HG03469 (cell line): ENCODE measurements at regions not wholly inside any gene's neighbourhood (a gene's known extent, or its start where the extent isn't known, plus 50 kb on each side); places are given as distances from the start of the nearest gene placed in this dataset.

Experiments
- ATAC-seq: cut with Tn5 transposase; IDR thresholded peaks from one replicate; pipeline ENCODE4 v1.9.1; 2021; ENCODE audit warnings: mild to moderate bottlenecking, moderate library complexity, moderate number of reproducible peaks; ENCODE audit not compliant: unreplicated experiment

DNA sequence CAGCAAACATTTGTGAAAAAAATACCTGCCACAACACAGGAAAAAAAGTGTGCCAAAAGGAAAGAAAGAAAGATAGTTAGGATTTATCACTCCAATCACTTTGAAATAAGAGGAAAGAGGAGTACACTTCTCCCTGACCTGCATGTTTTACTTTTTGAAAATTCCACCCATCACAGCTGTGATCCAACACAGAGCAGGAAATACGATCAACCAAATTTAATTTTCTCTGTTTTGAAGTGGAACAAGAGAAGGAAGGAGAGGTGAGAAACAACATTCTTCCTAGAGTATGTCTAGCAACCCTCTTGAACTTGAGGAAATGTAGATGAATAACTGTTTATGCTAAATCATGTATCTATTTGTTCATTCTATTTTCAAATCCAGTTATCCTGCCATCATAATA, 284.7 kb upstream of the SYT1 start:
- ATAC-seq: no peak

DNA sequence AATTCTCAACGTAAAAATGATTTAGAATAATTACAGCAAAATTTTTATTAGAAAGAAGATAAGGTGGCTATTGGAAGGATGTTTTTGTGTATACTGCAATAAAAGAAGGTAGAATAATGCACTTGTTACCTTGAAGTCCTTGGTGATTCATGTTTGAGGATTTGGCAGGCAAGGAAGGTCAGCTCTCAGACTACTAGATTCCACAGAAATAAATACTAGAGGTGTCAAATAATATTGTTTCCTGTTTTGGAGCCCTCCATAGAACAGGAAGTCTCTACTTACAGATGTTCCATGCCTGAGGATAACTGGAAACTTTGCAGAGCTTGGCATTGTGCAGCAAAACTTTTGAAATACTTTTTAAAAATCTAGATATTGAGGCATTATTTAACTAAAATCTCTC, 284.3 kb upstream of the SYT1 start:
- no peak for ATAC-seq

DNA sequence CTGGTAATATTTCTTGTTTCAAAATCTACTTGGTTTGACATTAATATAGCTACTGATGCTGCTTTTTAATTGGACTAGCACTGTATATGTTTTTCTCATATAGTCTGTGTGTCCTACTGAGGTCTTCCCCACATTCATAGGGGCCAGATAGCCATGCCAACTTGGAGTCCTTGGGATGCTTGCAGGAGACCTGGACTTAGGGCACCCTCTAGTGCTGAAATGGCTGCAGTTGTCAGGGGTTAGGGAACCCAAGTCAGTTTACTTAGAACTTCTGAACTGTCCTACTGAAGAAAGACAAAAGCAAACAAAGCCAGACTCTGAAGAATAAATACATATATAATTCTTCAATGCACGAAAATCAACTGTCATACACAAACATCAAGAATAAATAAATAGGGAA, 279.9 kb upstream of the SYT1 start:
- no peak for ATAC-seq

DNA sequence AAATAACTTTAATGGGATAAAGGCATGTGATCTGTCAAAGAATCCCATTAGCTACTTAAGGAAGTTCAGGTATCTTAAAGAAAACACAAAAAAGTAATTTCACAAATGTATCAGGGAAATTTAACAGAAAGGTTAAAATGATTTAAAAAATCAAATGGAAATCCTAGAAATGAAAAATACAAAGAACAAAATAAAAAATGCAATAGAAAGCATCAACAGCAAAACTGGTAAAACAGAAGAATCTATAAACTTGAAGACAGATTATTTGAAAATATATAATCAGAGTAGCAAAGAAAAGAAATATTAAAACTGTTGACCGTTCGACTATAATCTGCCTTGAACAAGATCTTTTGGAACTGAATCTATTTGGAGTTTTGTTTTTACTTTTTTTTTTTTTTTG, 279.4 kb upstream of the SYT1 start:
- no peak for ATAC-seq

DNA sequence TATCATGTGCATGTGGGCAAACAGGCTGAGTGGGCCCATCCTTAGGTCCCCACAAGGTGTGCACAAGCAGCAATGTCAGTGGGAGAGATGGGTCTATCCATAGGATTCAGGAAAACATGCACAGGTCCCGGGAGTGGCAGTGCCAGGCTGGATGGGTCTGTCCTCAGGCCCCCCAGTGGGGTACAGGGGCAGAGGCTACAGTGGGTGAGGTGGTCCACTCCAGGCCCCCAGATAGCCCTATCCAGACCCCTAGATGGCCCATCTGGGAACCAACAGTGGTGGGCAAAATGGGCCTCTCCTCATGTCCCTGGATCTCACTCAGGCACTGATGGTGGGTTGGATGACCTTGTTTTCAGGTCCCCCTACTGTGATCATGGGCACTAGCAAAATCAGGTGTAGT, 277.8 kb upstream of the SYT1 start:
- no peak for ATAC-seq

DNA sequence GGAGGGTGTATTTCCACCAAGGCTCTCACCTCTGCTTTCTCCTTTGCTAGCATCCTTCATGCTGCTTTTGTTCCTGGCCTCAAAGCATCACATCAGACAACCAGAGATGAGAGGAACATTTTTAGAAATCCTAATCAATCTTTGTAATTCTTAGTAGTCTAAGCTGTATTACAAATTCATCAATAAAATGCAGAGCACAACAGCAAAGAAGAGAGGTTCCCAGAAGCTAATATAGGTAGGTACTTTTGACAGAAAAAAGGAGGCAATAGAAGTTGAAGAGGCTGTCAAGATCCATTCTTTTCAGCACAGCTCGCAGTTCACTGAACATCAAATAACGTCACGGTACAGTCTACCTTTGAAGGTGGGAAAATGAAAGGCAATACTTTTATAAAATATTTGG, 265.2 kb upstream of the SYT1 start:
- ATAC-seq: no peak

DNA sequence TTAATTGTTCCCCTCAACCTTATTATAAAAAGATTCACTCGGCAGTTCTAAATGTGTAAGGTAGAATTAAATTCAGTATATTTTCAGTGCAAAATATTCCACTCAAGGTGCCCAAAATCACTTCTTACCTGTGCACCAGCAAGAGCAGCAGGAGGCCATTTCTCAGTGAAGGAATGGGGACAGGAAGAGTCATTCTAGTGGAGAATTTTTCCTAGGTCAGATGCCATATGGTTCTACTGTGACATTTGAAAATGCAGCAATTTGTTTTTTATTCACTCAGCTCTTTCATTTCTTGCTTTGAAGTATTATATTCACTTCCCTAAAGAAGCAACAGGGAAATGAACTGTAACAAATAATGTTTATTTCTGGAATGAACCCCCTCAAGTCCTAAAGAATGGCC, 264.0 kb upstream of the SYT1 start:
- ATAC-seq: no peak

DNA sequence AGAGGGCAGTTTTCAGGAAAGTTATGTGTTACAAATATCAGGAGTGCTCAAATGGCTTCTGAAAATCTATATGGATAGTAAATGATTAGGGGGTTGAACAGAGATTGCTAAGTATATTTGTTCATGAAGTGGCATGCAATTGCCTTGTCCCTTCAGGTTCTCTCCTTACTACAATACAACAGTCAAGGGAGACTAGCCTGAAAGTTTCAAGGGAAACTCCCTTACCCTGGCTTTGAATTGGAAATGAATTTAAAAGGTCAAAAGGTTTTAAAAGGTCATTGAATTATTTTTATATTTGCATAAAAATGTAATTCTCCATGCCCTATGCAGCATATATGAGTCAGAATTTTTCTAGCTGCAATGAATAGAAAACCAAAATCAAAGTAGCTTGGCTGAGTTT, 253.1 kb upstream of the SYT1 start:
- no peak for ATAC-seq

DNA sequence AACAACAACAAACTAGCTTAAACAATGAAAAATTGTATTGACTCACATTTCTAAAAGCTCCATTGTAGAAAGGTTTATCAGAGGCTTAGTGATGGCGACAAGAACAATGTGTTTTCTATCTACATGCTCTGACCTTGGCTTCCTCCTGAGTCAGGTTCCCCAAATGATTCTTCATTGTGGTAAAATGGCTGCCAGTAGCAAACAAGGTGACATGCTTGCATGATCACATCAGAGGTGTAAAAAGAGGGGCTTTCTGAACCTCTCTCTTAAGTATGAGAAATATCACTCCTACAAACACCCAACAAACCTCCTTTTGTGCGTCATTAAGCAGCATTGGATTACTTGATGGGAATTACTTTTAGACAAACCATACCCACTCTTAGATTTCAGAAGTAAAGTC, 252.4 kb upstream of the SYT1 start:
- ATAC-seq: no peak

DNA sequence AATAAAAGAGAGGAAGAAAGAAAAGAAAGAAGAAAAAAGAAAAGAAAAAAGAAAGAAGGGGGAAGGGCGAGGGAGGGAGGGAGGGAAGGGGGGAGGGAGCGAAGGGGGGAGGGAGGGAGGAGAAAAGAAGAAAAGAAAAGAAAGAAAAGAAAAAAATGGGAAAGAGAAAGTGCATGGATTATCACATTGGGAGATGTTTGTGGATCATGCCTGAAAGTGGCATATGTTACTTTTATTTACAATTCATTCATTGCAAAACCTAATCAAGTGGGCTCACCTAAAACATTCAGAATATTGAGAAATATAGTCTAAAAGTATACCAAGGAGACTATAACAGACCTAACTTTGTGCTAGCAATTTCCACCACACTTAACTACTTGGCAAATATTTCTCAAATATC, 246.9 kb upstream of the SYT1 start:
- ATAC-seq: no peak

DNA sequence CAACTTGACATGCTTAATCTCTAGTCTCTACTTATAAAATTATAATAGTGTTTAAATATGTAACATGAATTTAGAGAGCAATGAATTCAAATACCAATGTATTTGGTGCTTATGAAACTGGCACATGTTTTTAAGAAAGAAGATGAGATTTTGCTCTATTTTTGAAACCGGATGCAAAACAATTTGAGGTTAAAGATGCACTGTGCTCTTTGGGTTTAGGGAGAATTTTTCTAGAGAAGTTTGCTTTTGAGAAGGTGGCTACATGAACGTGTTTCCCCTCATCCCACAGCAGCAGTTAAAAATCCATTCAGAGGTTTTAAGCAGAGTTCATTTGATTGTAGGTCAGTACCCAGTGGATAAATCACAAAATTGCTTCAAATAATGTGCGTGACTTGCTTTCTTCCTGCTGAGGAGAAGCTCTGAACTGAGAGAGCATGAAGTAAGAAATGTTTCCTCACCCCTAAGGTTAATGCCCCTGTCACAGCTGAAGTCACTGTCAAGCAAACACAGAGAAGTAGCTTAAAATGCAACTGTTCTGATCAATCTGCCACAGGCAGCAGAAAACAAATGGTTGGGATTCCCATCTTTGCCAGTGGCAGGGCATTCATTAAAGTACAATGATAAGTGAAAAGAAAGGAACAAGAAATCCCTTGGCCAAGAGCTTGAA, 241.9 kb upstream of the SYT1 start:
- no peak for ATAC-seq

DNA sequence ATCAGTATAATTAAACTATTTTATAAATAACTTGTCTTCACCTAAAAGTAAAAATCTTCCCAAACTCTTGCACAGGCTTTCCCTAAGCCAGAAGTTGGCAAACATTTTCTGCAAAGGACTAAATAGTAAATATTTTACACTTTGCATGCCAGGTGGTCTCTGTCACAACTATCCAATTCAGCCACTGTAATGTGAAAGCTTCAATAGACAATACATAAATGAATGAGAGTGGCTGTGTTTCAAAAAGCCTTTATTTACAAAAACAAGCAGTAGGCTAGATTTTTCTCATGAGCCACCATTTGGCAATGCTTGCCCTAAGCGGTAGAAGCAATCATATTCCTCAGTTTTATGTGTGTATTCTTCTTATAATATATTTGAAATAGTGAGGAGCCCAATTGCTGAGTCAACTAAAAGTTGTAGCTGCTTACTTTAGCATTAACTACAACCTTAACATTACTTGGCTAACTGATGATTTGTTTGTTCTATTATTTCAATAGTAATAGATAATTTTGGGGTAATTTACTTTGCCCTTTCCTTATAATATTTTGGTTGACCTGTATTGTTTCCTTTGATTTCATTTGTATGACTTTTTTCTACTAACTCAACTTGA, 236.0 kb upstream of the SYT1 start:
- ATAC-seq: no peak

DNA sequence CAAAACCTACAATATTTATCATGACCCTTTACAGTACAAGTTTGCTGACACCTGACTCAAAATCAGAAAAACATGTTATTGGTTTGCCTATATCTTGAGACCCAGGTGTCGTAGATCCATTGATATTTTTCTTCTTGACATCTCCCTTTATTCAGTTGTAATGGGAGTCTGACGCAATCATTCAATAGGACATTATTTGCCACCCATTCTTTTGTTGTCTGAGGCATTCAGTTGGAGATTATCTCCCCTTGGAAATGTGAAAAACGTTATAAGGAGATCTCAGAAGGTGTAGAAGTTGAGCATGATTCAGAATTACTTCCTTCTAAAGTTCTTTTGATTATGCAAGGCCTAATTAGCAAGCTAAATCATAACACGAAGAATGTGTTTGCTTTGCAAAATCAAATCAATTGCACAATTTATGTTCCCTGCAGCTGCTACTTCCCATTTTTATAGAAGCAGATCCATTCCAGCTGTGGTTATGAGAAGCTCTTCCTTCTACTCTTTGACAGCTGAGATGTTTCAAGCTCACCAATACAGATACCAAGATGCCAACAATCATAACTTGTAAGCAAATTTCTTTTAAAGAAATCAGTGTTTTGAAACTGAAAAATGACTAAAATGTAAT, 228.2 kb upstream of the SYT1 start:
- no peak for ATAC-seq

DNA sequence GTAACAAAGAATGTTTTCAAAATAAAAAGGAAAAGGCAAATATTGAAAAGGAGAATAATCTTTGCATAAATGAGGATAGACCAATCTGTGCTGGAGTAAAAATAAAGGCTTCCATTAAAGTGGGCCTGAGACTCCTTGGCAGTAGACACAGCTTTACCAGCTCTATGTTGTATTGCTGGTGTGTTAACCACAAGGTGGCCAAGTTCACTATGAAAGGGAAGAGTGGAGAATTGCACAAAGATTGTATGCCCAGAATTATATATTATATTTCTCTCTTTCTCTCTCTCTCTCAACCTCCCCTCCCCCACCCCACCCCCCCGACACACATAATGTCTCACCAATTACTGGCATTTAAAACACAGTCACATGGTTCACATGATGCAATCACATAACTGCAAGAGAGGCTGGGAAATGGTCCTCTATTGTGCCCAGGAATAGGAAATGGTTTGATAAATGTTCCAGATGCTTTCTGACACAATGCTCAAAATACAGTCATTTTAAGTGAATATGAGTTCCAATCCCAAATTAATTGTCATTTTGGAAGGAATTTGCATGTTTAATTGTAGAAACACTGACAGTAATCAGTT, 222.6 kb upstream of the SYT1 start:
- no peak for ATAC-seq

DNA sequence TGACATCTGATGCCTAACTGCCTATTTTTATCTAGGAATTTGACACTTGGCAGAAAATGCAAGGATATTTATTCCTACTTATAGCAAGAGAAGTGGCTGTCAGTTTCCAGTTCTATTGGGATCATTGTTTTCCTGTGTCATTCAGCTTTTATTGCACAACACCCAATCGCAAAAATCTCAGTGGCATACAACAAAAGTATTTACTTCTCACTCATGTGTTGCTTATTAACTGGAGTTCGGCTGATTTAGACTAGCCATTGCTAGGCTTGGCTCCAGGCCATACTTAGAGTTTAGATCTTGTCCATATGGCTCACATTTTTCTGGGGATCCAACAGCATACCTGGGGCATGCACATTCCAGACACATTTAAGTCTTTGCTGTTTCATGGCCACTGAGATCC, 218.6 kb upstream of the SYT1 start:
- no peak for ATAC-seq

DNA sequence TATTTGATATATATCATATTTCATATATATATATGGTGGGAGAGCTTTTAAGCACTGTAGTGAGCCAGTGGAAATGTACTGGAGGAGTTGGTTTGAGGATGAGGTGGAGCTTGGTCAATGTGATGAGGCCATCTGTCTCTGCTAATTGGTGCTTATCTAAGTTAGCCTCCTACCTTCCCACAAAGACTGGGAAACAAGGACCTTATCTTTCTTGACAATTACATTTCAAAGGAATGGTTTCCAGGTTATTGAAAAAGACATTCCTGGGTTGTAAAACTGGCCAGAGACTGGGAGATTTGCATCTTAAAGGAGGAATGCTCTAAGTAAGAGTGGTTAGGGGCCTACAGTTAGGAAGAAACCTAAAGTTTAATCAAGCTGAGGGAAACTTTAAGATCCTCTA, 212.8 kb upstream of the SYT1 start:
- ATAC-seq: no peak

DNA sequence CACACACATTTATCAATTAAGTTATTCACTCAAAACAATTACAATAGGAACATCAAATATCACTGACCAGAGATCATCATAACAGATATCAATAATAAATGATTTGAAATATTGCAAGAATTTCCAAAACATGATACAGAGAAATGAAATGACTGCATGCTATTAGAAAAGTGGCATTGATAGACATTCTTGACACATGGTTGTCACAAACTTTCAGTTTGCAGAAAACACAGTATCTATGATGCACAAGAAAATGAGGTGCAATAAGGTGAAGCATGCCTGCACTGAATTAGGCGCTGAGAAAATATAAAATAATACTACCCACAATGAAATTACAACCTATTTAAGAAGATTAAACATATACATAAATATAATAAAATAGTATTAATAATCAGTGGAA, 198.0 kb upstream of the SYT1 start:
- ATAC-seq: no peak

DNA sequence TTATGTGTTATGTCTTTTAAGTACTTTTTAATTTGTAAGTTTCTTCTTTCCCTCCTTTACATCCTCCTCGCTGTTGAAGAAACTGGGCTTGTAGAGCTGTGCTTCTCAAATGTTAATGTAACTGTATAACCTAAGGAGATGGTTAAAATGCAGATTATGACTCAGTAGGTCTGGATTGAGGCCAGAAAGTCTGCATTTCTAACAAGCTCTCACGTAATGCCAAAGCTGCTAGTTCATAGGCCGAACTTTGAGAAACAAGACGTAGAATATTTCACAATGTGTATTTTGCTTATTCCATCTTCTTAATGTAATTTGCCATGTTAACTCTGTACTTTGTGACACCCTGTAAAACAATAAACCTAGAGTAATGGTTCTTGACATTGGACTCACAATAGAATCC, 193.3 kb upstream of the SYT1 start:
- ATAC-seq: no peak

DNA sequence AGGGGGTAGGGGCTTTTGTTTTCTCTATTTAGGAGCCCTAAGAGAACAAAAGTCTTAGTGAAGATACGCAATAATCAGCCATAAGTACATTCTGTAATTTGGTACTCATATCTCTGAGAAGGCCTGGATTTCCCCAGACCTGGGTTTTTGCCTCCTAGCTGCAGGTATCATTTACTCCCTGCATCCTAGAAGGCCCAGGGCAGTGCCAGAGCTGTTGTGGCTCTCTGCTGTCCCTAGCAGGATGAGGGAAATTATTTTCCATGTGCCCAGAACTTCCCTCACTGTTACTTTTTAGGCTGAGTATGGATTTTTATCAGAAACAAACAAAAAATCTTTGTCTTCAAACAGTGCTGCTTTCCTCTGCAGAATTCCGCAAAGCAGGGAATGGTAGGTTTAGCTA, 192.5 kb upstream of the SYT1 start:
- no peak for ATAC-seq

DNA sequence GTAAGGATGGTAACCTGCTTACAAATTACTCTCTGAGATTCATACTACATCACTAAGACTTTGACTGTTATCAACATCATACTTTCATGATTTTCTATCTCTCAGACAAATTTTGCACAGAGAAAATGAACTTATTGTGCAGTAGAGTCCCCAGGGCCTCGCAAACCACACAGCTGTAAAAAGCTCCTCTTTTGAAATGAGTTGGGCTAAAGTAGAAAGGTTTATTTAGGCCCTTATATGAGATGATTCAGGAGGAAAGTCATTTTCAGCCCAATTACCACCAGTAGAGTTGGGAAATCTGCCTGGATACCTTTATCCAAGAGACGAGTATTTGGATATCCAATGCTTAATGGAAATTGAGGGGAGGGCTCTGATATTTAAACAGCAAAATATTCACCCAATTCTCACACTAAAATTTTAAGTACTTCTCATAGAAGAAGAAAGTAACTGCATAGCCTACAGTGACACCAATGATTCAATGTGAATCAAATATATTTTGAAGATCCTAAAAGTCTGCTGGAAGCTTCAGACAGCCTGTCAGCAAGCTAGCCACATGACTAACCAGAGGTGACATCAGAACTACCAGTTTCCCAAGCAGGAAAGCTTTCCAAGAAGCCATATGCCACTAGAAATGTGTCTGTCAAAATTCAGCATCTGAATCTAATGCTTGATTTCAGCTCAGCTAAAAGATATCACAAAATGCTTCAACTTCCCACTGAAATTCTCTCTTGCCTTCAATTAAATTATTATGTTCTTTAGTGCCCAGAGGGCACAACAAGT, 190.1 kb upstream of the SYT1 start:
- no peak for ATAC-seq

DNA sequence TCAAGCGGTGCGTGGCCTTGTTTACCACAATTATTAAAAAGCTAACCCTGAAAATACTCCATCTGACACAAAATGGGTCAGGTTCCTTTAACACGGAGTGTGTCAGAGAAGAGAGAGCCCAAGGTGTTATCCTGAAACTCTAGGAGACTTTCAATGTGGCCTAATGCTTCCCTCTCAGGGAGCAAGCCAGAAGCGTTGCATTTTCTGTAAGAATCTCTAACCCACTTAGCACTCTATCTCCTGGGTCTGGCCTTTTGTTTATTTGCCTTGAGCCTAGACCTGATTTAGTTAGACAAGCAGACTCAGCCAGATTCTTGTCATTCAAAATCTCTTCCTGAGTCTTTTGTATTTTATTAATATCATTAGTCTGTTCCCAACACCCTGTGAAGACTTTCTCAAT, 184.0 kb upstream of the SYT1 start:
- ATAC-seq: no peak

DNA sequence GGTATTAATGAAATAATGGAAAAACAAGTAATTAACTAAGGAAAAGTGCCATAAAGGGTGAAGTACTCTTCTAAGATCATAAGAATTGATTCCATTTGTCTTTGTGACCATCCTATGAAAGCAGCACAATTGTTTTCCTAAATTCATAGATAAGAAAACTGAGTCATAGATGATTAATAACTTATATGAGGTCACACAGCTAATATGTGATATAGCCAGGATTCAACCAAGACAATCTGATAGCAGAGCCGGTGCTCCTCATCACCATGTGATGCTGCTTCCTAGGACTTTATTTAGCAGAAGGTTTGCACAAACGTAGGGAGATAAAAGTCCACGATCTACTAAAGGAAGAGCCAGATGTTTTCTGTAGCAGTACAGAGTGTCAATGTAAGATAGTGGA, 181.5 kb upstream of the SYT1 start:
- no peak for ATAC-seq
